Coronary artery (tissue), 2 donors: ENCODE measurements at regions not wholly inside any gene's neighbourhood (a gene's known extent, or its start where the extent isn't known, plus 50 kb on each side); places are given as distances from the start of the nearest gene placed in this dataset.

Source experiments
- DNase-seq: peaks from one replicate; pipeline ENCODE4 v3.0.0-alpha.2; 2017; ENCODE audit warnings: low spot score
- H3K27ac ChIP-seq, 2 donors: fragments of 200-600 bp; sonication (generic); one replicate each; pipeline ENCODE4 v1.5.1; 2016 to 2019
- H3K4me3 ChIP-seq: fragments of 200-600 bp; sonication (generic); 2 replicates; pipeline ENCODE4 v1.5.1; 2016; ENCODE audit warnings: mild to moderate bottlenecking, moderate library complexity
- CTCF ChIP-seq: fragments of 200-600 bp; sonication (generic); IDR thresholded peaks from one replicate; pipeline ENCODE4 v1.5.1; 2019; ENCODE audit warnings: antibody characterized with exemption

- Histone ChIP-seq H3K4me3 (no peak overlapping the region), H3K27ac (no peak overlapping the region)
- DNase-seq, result no peak
- no peak for TF ChIP-seq CTCF
These were observed 210.9 kb downstream of the ZC3H11B start for GRCh38 chr1:219401724-219402625.

GRCh38 chr1:219399446-219399845 is 213.5 kb downstream of the ZC3H11B start:
- no peak overlapping the region for H3K27ac ChIP-seq
- H3K4me3 ChIP-seq, result no peak overlapping the region
- TF ChIP-seq CTCF, result no peak
- DNase-seq, result no peak

GRCh38 chr1:219398815-219399396 is 214.0 kb downstream of the ZC3H11B start:
- Histone ChIP-seq H3K4me3 (no peak overlapping the region), H3K27ac (no peak overlapping the region)
- TF ChIP-seq CTCF, result no peak
- DNase-seq, result no peak

- TF ChIP-seq CTCF, result no peak
- Histone ChIP-seq H3K27ac (no peak overlapping the region), H3K4me3 (no peak overlapping the region)
- DNase-seq, result no peak
These were observed 215.4 kb downstream of the ZC3H11B start for GRCh38 chr1:219397511-219397910.

DNA sequence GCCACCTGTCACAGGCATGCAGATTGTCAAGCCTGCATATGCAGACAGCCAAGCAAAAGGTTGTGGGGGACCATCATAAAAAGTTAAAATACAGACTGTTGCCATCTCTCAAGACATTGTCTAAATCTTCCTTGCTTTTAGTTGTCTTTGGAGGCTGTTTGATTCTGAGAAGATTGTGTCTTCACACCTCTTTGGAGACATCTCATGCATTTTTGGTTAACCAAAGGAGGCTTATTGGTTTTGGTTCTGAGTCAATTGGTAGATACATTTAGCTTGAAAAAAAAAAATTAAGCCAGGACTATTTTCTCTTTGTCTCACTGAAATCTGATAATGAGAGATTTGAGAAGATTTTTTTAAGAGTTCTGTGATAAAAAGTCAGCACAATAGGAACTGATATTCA is 217.6 kb downstream of the LYPLAL1 start:
- DNase-seq, result no peak
- TF ChIP-seq CTCF, result no peak
- Histone ChIP-seq H3K27ac (no peak overlapping the region), H3K4me3 (no peak overlapping the region)

DNA sequence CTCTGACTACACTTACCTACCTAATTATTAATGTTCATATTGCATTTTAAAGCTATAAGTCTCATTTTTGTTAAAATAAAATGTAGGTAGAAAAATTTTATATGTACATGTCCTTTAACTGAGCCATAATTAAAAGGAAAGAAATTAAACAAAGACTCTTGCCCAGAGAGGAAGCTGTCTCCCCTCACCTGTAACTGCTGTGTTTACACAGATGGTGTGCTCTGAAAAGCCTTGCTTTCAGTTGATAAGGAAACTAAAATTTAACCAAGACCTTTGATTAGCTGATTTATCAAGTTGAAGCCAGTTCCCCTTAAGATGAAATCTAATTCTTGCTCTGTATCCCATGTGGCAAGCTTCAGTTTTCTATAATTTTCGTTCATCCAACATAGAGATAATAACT is 213.5 kb downstream of the LYPLAL1 start:
- Histone ChIP-seq H3K4me3 (no peak overlapping the region), H3K27ac (no peak overlapping the region)
- TF ChIP-seq CTCF, result no peak
- DNase-seq, result no peak
